ENCODE measurements at regions not wholly inside any gene's neighbourhood (a gene's known extent, or its start where the extent isn't known, plus 50 kb on each side); places are given as distances from the start of the nearest gene placed in this dataset.

DNA sequence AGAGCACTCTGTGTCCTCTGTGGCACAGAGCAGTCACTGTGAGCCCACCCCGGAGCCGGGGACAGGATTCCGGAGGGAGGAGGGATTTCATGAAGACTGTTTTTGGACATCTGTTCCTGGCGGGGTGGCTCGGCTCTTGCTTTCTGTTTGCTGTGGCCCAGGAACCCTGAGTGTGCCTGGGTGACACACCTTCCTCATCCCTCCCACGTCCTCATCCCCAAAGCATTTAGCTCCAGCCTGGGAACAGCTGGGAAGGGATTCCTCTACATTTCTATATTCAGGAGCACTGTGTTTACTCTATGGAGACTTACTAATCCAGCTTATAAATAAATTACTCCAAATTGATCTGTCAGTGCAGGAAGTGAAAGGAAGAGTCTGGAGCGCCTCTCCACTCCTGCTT, 97.8 kb upstream of the UBL3 start:
- DNase-seq (ENCODE audit: low spot score) = no peak
- intact Hi-C loops (cut with DNase I) = no loop called here

DNA sequence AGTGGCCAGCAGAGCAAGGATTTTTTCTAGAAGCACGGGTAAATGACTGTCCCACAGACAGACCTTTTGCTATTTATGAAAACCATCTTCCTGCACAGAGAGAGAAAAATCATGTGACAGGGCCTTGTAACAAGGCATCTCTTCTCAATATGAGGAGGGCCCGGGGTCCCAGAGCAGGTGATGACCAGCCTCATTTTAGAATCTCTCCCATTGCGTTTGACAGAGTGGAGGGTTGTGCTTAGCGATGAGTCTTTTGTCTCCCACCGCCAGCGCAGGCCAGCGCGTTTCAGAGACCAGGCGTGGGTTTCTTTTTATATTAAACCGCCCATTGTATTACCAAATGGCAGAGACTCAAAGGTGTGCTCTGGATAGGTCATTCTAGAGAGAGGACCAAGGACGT, 97.4 kb upstream of the UBL3 start:
- intact Hi-C loops (cut with DNase I) = no loop called here
- DNase-seq (ENCODE audit: low spot score) = no peak

- no peak for DNase-seq (ENCODE audit: low spot score)
- intact Hi-C loops (cut with DNase I) = no loop called here
Measured at GRCh38 chr13:29946093-29946492, 95.7 kb upstream of the UBL3 start.

GRCh38 chr13:29943686-29944085, 93.3 kb upstream of the UBL3 start:
- no peak for DNase-seq (ENCODE audit: low spot score)
- intact Hi-C loops (cut with DNase I) = no loop called here

GRCh38 chr13:29943273-29943672, 92.9 kb upstream of the UBL3 start:
- DNase-seq (ENCODE audit: low spot score) = no peak
- intact Hi-C loops (cut with DNase I) = no loop called here

DNA sequence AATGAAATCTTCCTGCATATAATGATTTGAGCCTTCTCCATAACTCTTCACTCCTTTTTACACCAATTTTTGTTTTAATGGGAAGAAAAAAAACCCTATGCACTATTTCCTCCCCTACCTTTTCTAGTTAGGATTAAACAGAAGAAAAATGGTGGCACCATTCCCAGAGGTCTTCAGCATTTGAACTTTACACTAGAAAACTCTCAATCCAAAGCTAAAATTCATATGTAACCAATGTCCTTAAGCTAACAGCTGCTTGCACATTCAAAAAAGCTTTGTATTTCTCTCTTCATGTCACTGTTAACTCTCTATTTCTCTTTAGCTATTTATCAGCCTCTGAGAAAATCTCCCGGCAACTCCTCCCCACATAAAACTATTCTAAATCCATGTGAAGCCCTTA, 90.3 kb upstream of the UBL3 start:
- intact Hi-C loops (cut with DNase I) = no loop called here
- DNase-seq (ENCODE audit: low spot score) = no peak

DNA sequence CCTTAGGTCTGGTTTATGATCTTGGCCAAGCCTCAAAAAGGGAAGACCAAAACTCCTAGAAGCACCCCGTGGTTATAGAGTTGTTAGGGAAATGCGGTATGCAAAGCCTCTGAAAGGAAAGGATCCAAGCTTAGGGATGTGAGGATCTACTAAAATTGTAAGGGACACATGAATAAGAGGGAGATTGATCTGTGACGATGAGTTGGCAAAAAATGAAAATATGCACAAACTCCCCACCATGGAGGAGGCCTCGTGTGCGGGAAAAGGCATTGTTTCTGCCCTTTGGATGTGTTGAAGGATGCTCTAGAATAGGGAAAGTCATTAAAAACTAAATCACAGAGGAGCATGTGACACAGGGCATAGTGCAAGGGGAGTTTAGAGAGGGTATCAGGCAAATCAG, 88.7 kb upstream of the UBL3 start:
- intact Hi-C loops (cut with DNase I) = no loop called here
- DNase-seq (ENCODE audit: low spot score) = no peak

- intact Hi-C loops (cut with DNase I) = no loop called here
- no peak for DNase-seq (ENCODE audit: low spot score)
Measured at GRCh38 chr13:29937841-29938240, 87.4 kb upstream of the UBL3 start.

- intact Hi-C loops (cut with DNase I) = no loop called here
- DNase-seq (ENCODE audit: low spot score) = no peak
Measured at GRCh38 chr13:29937379-29937778, 87.0 kb upstream of the UBL3 start.

DNA sequence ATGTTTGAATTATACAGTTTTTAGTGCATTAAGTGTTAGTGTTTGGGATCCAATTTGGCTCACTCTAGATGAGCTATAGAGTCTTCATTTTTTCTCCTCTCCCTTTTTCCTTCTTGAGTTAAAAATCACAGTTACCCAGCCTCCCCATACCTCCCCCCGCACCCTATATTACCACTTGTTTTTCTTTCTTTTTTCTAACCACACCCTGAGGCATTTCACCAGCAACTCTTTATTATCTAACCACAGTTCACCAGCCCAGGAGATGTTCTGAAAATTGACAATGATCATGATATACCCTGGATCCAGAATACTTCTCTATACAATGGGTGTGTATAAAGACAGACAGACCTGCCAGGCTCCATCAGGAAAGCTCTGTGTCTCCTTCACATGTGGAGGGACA, 86.5 kb upstream of the UBL3 start:
- no peak for DNase-seq (ENCODE audit: low spot score)
- intact Hi-C loops (cut with DNase I) = no loop called here

- DNase-seq (ENCODE audit: low spot score) = no peak
- intact Hi-C loops (cut with DNase I) = no loop called here
Measured at GRCh38 chr13:29936051-29936813, 85.8 kb upstream of the UBL3 start.

DNA sequence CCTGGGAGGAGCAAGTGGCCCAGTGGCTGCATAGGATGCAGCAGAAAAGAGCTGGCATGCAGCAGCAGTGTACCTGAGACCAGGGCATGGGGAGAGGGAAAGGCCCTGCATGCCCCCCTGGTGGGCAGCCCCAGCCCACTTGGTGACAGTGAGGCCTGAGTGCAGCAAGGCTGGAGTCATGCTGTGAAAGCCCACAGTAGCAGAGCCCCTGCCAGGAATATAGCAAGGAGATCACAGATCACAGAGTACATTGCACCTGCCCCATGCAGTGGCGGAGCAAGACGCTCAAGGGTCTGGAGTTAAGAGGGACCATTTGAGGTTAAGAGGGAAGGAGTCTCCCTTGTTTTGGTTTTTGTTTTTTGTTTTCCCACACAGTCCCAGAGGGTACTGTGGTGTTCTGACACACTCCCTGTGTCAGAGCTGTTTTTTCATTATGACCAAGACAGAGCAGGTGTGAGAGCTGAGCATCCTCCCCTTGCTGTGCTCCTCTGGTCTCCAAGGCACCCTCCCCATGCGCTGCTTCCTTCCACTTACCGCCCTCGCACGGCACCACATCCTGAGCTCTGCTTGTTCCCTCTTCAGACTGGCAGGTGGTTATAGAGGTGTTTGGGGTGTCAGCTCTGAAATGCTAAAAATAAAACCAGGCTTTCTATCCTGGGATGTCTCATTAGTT, 85.0 kb upstream of the UBL3 start:
- DNase-seq (ENCODE audit: low spot score) = no peak
- intact Hi-C loops (cut with DNase I) = no loop called here

- intact Hi-C loops (cut with DNase I) = no loop called here
- no peak for DNase-seq (ENCODE audit: low spot score)
Measured at GRCh38 chr13:29934531-29935308, 84.3 kb upstream of the UBL3 start.

DNA sequence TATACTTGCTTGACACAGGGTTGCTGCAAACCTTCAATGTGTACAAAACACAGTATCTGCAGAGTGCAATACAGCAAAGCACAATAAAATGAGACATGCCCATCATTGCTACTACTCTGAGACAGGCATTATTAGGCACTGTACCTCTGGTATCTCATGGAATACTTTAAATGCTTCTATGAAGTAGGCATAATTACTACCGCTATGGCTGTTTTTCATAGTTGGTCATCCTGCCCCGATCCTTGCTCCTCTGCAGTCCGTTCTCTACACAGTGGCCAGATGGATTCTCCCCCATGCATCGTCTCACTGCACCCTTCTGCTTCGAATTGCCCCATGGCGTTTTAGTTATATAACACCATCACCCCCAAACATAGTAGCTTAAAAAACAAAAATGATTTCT, 83.0 kb upstream of the UBL3 start:
- DNase-seq (ENCODE audit: low spot score) = no peak
- intact Hi-C loops (cut with DNase I) = no loop called here

GRCh38 chr13:29931696-29932095, 81.3 kb upstream of the UBL3 start:
- no peak for DNase-seq (ENCODE audit: low spot score)
- intact Hi-C loops (cut with DNase I) = no loop called here

DNA sequence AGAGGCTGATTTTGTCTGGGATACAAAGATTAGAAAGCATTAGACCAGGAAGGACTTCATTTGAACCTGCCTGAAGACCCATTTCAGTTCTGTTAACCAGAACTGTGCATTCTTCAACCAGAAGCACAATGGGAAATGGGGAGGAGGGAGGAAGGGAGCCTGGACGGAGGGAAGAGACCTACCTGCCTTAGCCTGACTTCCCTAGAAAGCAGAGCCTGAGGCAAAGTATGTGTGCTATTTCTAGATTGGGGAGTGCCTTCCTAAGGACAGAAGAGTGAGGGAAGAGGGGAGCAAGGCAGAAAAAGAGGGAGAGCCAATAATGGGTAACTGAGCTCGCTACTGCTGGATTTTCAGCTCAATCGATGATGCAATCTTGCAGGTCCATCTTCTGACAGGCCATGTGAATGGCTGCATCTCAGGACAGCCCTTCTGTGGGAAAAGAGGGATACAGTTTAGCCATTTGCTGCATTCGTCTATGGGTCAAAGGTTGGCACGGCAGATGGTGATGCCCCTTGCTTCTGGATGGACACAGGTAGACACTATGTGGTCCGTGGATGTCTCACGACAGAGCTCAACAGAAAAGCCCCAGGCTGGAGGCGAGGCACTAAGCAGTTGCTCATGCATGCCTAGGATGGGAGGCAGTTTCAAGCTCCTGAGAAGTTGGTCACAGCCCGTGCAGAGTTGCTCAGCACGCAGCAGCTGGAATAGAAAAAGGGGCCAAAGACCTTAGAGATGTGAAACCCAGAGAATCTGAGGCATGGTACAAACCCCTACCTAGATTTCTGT, 78.8 kb upstream of the UBL3 start:
- intact Hi-C loops (cut with DNase I) = no loop called here
- DNase-seq (ENCODE audit: low spot score) = no peak

- DNase-seq (ENCODE audit: low spot score) = no peak
- intact Hi-C loops (cut with DNase I) = no loop called here
Measured at GRCh38 chr13:29926098-29926476, 75.7 kb upstream of the UBL3 start.

DNA sequence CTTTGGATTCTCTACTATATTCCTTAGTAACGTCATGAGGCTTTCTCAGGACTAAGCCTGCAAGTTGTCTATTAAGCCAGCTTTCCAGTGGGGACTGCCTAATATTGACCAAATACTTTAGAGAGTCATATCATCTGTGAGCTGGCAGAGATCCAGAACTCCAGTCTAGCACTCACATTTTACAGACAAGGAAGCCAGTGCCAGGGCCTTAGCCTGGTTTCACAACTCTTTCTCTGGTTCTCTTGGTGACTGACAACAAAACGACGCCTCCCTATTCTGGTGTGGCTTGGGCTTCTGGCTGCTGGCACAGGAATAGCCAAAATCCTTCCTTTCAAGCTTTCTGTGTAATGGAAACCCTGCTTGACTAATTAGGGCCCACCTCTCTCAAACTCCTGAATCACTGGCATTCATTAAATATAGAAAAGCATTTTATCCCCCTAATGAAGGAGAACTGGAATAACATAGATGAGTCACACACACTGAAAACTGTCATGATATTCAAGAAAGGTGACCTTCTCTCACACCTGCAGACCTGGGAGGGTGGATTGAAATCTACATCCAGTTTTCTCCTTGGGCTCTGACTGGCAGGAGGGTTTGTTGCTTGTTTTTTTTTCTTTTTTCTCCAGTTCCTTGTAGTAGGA, 75.2 kb upstream of the UBL3 start:
- peak; percentile 90 for DNase-seq (ENCODE audit: low spot score)
- intact Hi-C loops (cut with DNase I) = no loop called here
